H9 (cell line): ENCODE measurements at regions not wholly inside any gene's neighbourhood (a gene's known extent, or its start where the extent isn't known, plus 50 kb on each side); places are given as distances from the start of the nearest gene placed in this dataset.

Experiments
- DNase-seq: peaks from one replicate; pipeline ENCODE4 v3.0.0-alpha.2; 2017
- H2AFZ ChIP-seq: one replicate; pipeline ENCODE4 v1.6.1; 2013; ENCODE audit warnings: mild to moderate bottlenecking, low read length, control low read depth, moderate library complexity
- H2AK5ac ChIP-seq: 2 replicates; pipeline ENCODE4 v1.6.1; 2013; ENCODE audit warnings: low read length, control low read depth, mixed read lengths; ENCODE audit not compliant: insufficient read length
- H2BK120ac ChIP-seq: one replicate; pipeline ENCODE4 v1.6.1; 2013; ENCODE audit warnings: low read depth, mild to moderate bottlenecking, low read length, control low read depth, inconsistent platforms; ENCODE audit not compliant: poor library complexity, severe bottlenecking
- H2BK12ac ChIP-seq: 2 replicates; pipeline ENCODE4 v1.6.1; 2013; ENCODE audit warnings: low read length, control low read depth, mixed read lengths, low read depth; ENCODE audit not compliant: insufficient read length
- H2BK15ac ChIP-seq: 2 replicates; pipeline ENCODE4 v1.6.1; 2013; ENCODE audit warnings: low read depth, low read length, control low read depth
- H2BK20ac ChIP-seq: one replicate; pipeline ENCODE4 v1.6.1; 2013; ENCODE audit warnings: low read depth, mild to moderate bottlenecking, low read length, control low read depth, inconsistent platforms; ENCODE audit not compliant: poor library complexity, severe bottlenecking
- H2BK5ac ChIP-seq: 2 replicates; pipeline ENCODE4 v1.6.1; 2013; ENCODE audit warnings: low read length, control low read depth, mixed read lengths; ENCODE audit not compliant: insufficient read length
- H3K14ac ChIP-seq: 2 replicates; pipeline ENCODE4 v1.6.1; 2013; ENCODE audit warnings: low read length, control low read depth; ENCODE audit not compliant: insufficient read depth
- H3K18ac ChIP-seq: 2 replicates; pipeline ENCODE4 v1.6.1; 2013; ENCODE audit warnings: low read depth, mild to moderate bottlenecking, mixed read lengths, low read length, control low read depth; ENCODE audit not compliant: insufficient read length
- H3K23ac ChIP-seq: 2 replicates; pipeline ENCODE4 v1.6.1; 2013; ENCODE audit warnings: low read length, control low read depth, mixed read lengths, low read depth; ENCODE audit not compliant: insufficient read length
- H3K23me2 ChIP-seq: 2 replicates; pipeline ENCODE4 v1.6.1; 2013; ENCODE audit warnings: low read depth, mild to moderate bottlenecking, mixed read lengths, low read length, control low read depth; ENCODE audit not compliant: insufficient read length, poor library complexity, severe bottlenecking
- H3K27ac ChIP-seq: 2 replicates; pipeline ENCODE4 v1.5.1; 2013; ENCODE audit warnings: low read length, control low read depth, mixed read lengths, low read depth; ENCODE audit not compliant: insufficient read length
- H3K27me3 ChIP-seq: 2 replicates; pipeline ENCODE4 v1.6.1; 2013; ENCODE audit warnings: low read length, control low read depth, inconsistent platforms; ENCODE audit not compliant: insufficient read depth
- H3K4ac ChIP-seq: 2 replicates; pipeline ENCODE4 v1.6.1; 2013; ENCODE audit warnings: low read depth, mild to moderate bottlenecking, control low read depth, inconsistent platforms, low read length, moderate library complexity
- H3K4me1 ChIP-seq: 2 replicates; pipeline ENCODE4 v1.6.1; 2013; ENCODE audit warnings: low read length, control low read depth, inconsistent platforms; ENCODE audit not compliant: insufficient read depth
- H3K4me2 ChIP-seq: 2 replicates; pipeline ENCODE4 v1.6.1; 2013; ENCODE audit warnings: low read length, control low read depth, mixed read lengths; ENCODE audit not compliant: insufficient read length, insufficient read depth
- H3K56ac ChIP-seq: 2 replicates; pipeline ENCODE4 v1.6.1; 2013; ENCODE audit warnings: low read depth, mild to moderate bottlenecking, mixed read lengths, low read length, control low read depth; ENCODE audit not compliant: insufficient read length
- H3K79me1 ChIP-seq: 2 replicates; pipeline ENCODE4 v1.6.1; 2013; ENCODE audit warnings: low read depth, mild to moderate bottlenecking, moderate library complexity, low read length, control low read depth, inconsistent platforms; ENCODE audit not compliant: insufficient read depth, poor library complexity, severe bottlenecking
- H3K79me2 ChIP-seq: 2 replicates; pipeline ENCODE4 v1.6.1; 2013; ENCODE audit warnings: low read length, control low read depth, inconsistent platforms; ENCODE audit not compliant: insufficient read depth
- H3K9ac ChIP-seq: 2 replicates; pipeline ENCODE4 v1.6.1; 2013; ENCODE audit warnings: low read length, control low read depth, mixed read lengths; ENCODE audit not compliant: insufficient read length; ENCODE audit errors: extremely low read depth
- H3K9me3 ChIP-seq: one replicate; pipeline ENCODE4 v1.6.1; 2013; ENCODE audit warnings: low read depth, low read length, inconsistent platforms; ENCODE audit not compliant: control insufficient read depth
- H3T11ph ChIP-seq: one replicate; pipeline ENCODE4 v1.6.1; 2013; ENCODE audit warnings: mild to moderate bottlenecking, low read length, control low read depth, inconsistent platforms
- H4K20me1 ChIP-seq: one replicate; pipeline ENCODE4 v1.6.1; 2013; ENCODE audit not compliant: control insufficient read depth, insufficient read length, insufficient read depth
- H4K5ac ChIP-seq: 2 replicates; pipeline ENCODE4 v1.6.1; 2013; ENCODE audit warnings: low read depth, mild to moderate bottlenecking, mixed read lengths, low read length, control low read depth; ENCODE audit not compliant: insufficient read length
- H4K8ac ChIP-seq: replicated peaks from 2 replicates; pipeline ENCODE4 v1.6.1; 2013; ENCODE audit warnings: low read length, control low read depth, mixed read lengths, low read depth; ENCODE audit not compliant: insufficient read length
- H4K91ac ChIP-seq: 2 replicates; pipeline ENCODE4 v1.6.1; 2013; ENCODE audit warnings: low read depth, mild to moderate bottlenecking, moderate library complexity, mixed read lengths, low read length, control low read depth; ENCODE audit not compliant: insufficient read length
- H3K27ac Mint-ChIP-seq, 3 experiments: 2 replicates in 2 of 3; 3 replicates in 1 of 3; pipeline ENCODE4 v1.8.0; 2020 to 2021; ENCODE audit warnings: mixed read lengths in 3 of 3, mild to moderate bottlenecking in 1 of 3, moderate library complexity in 1 of 3
- H3K27me3 Mint-ChIP-seq: 2 replicates; pipeline ENCODE4 v1.8.0; 2021; ENCODE audit warnings: low read depth, mild to moderate bottlenecking, moderate library complexity, mixed read lengths
- H3K36me3 Mint-ChIP-seq, 3 experiments: 2 replicates in 2 of 3; 3 replicates in 1 of 3; pipeline ENCODE4 v1.8.0; 2020 to 2021; ENCODE audit warnings: low read depth in 3 of 3, mixed read lengths in 3 of 3; ENCODE audit not compliant: insufficient read depth in 1 of 3
- H3K4me1 Mint-ChIP-seq, 2 experiments: 2 replicates each; pipeline ENCODE4 v1.8.0; 2020; ENCODE audit warnings: mixed read lengths in 2 of 2
- H3K4me3 Mint-ChIP-seq, 2 experiments: 2 replicates in 1 of 2; 3 replicates in 1 of 2; pipeline ENCODE4 v1.8.0; 2020 to 2021; ENCODE audit warnings: mild to moderate bottlenecking in 2 of 2, mixed read lengths in 2 of 2, moderate library complexity in 1 of 2
- H3K9me3 Mint-ChIP-seq, 2 experiments: 2 replicates in 1 of 2; 3 replicates in 1 of 2; pipeline ENCODE4 v1.8.0; 2020; ENCODE audit warnings: mild to moderate bottlenecking in 2 of 2, mixed read lengths in 2 of 2, moderate library complexity in 1 of 2
- WGBS: extraction: QIAGEN DNeasy Blood & Tissue Kit; methylation state at CpG from one replicate; pipeline ENCODE4 v1.1.7; 2013; ENCODE audit warnings: missing lambda C conversion rate, low lambda C conversion rate, mixed read lengths; ENCODE audit not compliant: insufficient read length; ENCODE audit errors: extremely low coverage; 5-methylcytosine and 5-hydroxymethylcytosine counted together
- TF ChIP-seq, protein P1 (sequence below): fragments of 200-600 bp; sonication (generic); conservative IDR thresholded peaks from 3 replicates; pipeline ENCODE4 v1.8.0; 2021; ENCODE audit warnings: antibody characterized with exemption, mild to moderate bottlenecking

DNA sequence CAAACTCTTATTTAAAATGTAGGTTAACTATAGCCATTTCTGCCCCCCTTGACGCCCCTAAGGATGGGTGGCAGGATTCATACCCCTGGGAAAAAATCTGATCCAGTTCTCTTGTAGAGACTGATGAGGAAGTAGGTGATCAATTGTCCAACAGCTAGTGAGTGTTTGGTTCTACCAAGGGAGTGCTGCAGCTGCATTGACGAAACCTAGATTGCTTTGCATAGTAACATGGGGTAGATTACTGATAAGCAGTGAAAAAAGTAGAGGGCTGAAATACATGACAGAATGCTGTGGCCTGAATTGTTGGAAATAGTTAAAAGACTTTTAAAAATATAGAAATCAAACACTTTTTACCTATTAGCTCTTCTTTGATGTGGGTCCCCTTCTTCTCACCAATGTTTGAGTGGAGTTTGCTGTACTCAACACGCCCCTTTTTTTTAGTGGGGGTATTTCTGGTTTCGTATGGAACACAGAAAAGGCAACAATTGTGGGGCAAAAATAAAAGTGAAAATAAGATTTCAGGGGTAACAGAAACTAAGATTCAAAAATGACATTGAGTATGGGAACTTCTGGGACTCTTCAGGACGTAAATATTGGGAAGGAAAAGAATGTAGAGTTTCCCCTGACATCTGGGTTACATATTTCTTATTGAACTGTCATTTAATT is 66.2 kb downstream of the MAIP1 start:
- no peaks in the 10 kb centered on the region; the same call in 1 of the 2 replicates for H3K27me3 Mint-ChIP-seq
- no peaks in the 10 kb centered on the region for H3K9me3 ChIP-seq
- H3K79me2 ChIP-seq, result no peaks in the 10 kb centered on the region
- H4K20me1 ChIP-seq, result no peaks in the 10 kb centered on the region
- H3K14ac ChIP-seq, result no peak overlapping the region
- no peaks in the 10 kb centered on the region for H3K4me1 ChIP-seq
- H3K9ac ChIP-seq, result no peak overlapping the region
- no CpG with 5 or more reads among the region's 5 CpGs for WGBS
- H3K56ac ChIP-seq, result no peak overlapping the region
- no peak overlapping the region for H3K27ac Mint-ChIP-seq
- no peak overlapping the region for H2AK5ac ChIP-seq
- H3K79me1 ChIP-seq, result no peaks in the 10 kb centered on the region
- H2BK20ac ChIP-seq, result no peak overlapping the region
- H3K4me1 Mint-ChIP-seq, result peaks cover 0 to 15% of the 10 kb centered on the region in 2 experiments; a peak in 3 of 4 replicates
- H3K23me2 ChIP-seq, result no peaks in the 10 kb centered on the region
- H3K9me3 Mint-ChIP-seq, result peaks cover 18 to 24% of the 10 kb centered on the region in 2 experiments
- H4K5ac ChIP-seq, result no peak overlapping the region
- no peak overlapping the region for H2BK120ac ChIP-seq
- H3K27me3 ChIP-seq, result no peaks in the 10 kb centered on the region
- H3K4me3 Mint-ChIP-seq, result no peak overlapping the region
- H2AFZ ChIP-seq, result no peak overlapping the region
- peaks cover 16 to 25% (median 18%) of the 10 kb centered on the region in 3 experiments for H3K36me3 Mint-ChIP-seq
- no peak overlapping the region for H3K27ac ChIP-seq
- TF ChIP-seq, protein P1, sequence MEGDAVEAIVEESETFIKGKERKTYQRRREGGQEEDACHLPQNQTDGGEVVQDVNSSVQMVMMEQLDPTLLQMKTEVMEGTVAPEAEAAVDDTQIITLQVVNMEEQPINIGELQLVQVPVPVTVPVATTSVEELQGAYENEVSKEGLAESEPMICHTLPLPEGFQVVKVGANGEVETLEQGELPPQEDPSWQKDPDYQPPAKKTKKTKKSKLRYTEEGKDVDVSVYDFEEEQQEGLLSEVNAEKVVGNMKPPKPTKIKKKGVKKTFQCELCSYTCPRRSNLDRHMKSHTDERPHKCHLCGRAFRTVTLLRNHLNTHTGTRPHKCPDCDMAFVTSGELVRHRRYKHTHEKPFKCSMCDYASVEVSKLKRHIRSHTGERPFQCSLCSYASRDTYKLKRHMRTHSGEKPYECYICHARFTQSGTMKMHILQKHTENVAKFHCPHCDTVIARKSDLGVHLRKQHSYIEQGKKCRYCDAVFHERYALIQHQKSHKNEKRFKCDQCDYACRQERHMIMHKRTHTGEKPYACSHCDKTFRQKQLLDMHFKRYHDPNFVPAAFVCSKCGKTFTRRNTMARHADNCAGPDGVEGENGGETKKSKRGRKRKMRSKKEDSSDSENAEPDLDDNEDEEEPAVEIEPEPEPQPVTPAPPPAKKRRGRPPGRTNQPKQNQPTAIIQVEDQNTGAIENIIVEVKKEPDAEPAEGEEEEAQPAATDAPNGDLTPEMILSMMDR, result no peak
- no peak overlapping the region for H3K18ac ChIP-seq
- no peak overlapping the region for H2BK15ac ChIP-seq
- H3K23ac ChIP-seq, result no peak overlapping the region
- H2BK12ac ChIP-seq, result no peak overlapping the region
- no peak overlapping the region for H3K4ac ChIP-seq
- no peak overlapping the region for H4K91ac ChIP-seq
- no peak overlapping the region for H3K4me2 ChIP-seq
- DNase-seq, result no peak
- H4K8ac ChIP-seq, result no peak overlapping the region
- no peak overlapping the region for H2BK5ac ChIP-seq
- no peak overlapping the region for H3T11ph ChIP-seq
